GM19467 (cell line): ENCODE measurements at regions not wholly inside any gene's neighbourhood (a gene's known extent, or its start where the extent isn't known, plus 50 kb on each side); places are given as distances from the start of the nearest gene placed in this dataset.

Experiments
- ATAC-seq: cut with Tn5 transposase; IDR thresholded peaks from one replicate; pipeline ENCODE4 v1.9.1; 2021; ENCODE audit warnings: mild to moderate bottlenecking, moderate library complexity; ENCODE audit not compliant: unreplicated experiment

- ATAC-seq = no peak
Observed at GRCh38 chrX:145630806-145631435, 186.7 kb upstream of the SLITRK2 start.

DNA sequence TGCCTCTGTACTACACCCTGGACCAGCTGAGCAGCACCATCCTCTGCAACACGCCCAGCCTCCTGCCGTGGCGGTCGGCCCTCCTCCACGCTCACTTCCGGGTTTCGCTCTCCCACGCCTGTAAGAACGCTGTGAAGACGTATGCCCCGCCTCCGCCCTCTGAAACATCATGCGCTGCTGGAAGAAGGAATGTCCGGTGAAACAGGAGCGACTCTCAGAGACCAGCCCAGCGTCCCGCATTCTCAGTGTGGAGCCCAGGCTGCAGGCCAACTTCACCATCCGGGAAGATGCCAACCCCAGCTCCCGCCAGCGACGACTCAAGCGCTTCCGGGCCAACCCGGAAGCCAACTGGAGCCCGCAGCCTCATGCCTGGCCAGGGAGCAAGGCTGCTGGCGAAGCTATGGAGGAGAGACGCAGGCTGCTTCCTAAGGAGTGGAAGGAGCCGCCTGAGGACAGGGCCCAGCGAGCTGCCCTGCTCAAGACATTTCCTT lies 186.1 kb upstream of the SLITRK2 start:
- no peak for ATAC-seq

- no peak for ATAC-seq
Observed at GRCh38 chrX:145654486-145654885, 163.1 kb upstream of the SLITRK2 start.

GRCh38 chrX:145673841-145674240 lies 143.8 kb upstream of the SLITRK2 start:
- ATAC-seq = no peak

DNA sequence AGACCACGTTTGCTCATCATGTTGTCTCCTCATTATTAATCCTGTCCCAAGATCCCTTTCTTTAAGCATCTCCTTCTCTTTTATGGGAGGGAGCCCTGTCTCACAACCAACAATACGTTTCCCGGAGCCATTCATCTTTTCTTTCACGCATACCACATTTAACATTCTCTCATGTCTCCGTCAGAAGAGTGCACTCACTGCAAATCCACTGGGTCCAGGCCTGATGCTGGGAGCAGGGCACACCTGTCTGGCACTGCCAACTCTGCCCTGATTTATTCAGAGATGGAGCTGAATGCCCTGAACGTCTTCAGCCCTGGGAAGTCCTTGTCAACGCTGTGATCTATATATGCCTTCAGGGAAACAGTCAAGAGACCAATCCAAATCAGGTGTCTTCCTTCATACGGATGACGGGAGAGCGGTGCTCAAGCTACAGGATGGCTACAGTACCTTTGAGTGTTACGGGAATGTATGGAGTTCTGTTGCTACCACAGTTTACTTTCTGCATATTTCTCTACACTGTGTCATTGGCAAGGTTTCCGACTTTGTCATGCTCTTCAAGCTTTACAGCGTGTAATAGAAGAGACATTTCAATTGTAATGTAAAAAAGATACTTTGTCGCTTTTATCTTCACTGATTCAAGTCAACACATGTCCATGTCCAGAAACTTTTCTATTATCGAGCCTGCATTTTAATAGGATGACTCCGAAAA lies 140.4 kb upstream of the SLITRK2 start:
- no peak for ATAC-seq

- ATAC-seq = no peak
Observed at GRCh38 chrX:145682518-145683298, 134.9 kb upstream of the SLITRK2 start.

DNA sequence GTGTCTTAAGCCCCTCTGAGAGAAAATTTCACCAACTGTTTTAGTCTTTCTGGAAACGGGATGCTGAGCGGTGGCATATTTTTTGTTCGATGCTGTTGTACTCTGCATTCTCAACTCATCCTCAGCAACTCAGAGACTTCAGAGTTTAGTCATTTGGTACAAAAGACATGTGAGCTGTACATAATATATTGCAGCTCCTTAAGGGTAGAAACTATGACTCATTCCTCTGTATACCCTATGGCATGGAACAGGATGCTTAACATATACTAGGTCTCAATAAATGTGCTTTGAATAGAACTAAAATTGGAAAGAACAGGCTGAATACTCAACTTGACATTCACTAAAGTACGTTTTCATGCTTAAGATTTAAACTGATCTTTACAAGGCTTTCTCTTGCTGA lies 130.5 kb upstream of the SLITRK2 start:
- no peak for ATAC-seq

- ATAC-seq = no peak
Observed at GRCh38 chrX:145687707-145688106, 129.9 kb upstream of the SLITRK2 start.

GRCh38 chrX:145694048-145694447 lies 123.6 kb upstream of the SLITRK2 start:
- ATAC-seq = no peak

GRCh38 chrX:145715641-145716138 lies 101.9 kb upstream of the SLITRK2 start:
- no peak for ATAC-seq

GRCh38 chrX:145716226-145716625 lies 101.4 kb upstream of the SLITRK2 start:
- no peak for ATAC-seq

- ATAC-seq = no peak
Observed at GRCh38 chrX:145727476-145727875, 90.2 kb upstream of the SLITRK2 start.

DNA sequence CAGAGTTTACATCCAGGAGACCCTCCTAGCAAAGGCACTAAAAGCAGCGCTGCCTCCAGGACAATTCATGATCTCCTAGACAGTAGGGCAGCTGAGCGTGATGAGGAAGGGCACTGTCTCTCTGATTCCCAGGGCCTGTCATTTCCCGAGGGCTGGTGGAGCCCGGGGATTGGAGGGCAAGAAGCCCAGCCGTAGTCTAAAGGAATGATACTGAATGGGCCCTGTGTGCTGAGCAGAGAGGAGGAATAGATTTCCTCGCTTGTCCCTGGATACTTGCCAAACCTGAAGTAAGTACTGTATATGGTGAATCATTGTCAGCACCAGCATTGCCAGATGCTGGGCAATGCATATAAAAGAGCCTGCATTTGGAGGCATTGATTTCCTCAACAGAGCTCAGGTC lies 88.0 kb upstream of the SLITRK2 start:
- ATAC-seq = no peak

GRCh38 chrX:145735036-145735435 lies 82.6 kb upstream of the SLITRK2 start:
- ATAC-seq = no peak

- ATAC-seq = no peak
Observed at GRCh38 chrX:145751943-145752342, 65.7 kb upstream of the SLITRK2 start.
